Natural killer cell (primary cell): ENCODE measurements at regions not wholly inside any gene's neighbourhood (a gene's known extent, or its start where the extent isn't known, plus 50 kb on each side); places are given as distances from the start of the nearest gene placed in this dataset.

Experiments used
- ATAC-seq, 3 donors: fragments of 150-1000 bp in 2 of 3; fragments of 200-7000 bp in 1 of 3; cut with Tn5 transposase; 1 replicate in 1 of 3; 2 replicates in 2 of 3; pipeline ENCODE4 v1.10.0; 2021; ENCODE audit warnings: mild to moderate bottlenecking in 2 of 3, moderate library complexity in 2 of 3
- DNase-seq, 2 donors: peaks; one replicate each; pipeline versions ENCODE4 v3.0.0 to v3.0.0-alpha.2; 2013 to 2021; ENCODE audit warnings: mixed read lengths in 1 of 2
- H3K27ac ChIP-seq: one replicate; pipeline ENCODE4 v1.5.1; 2013; ENCODE audit warnings: mild to moderate bottlenecking, low read length
- H3K27me3 ChIP-seq: one replicate; pipeline ENCODE4 v1.6.1; 2013; ENCODE audit warnings: low read length; ENCODE audit not compliant: control insufficient read depth, insufficient read depth
- H3K36me3 ChIP-seq: one replicate; pipeline ENCODE4 v1.6.1; 2013; ENCODE audit warnings: low read length; ENCODE audit not compliant: control insufficient read depth, insufficient read depth
- H3K4me1 ChIP-seq: one replicate; pipeline ENCODE4 v1.6.1; 2013; ENCODE audit warnings: low read length; ENCODE audit not compliant: control insufficient read depth, insufficient read depth
- H3K4me3 ChIP-seq: one replicate; pipeline ENCODE4 v1.5.1; 2013; ENCODE audit warnings: low read length
- H3K9me3 ChIP-seq: one replicate; pipeline ENCODE4 v1.6.1; 2013; ENCODE audit warnings: low read length; ENCODE audit not compliant: control insufficient read depth, insufficient read depth
- H3K27ac Mint-ChIP-seq, 2 donors: one replicate each; pipeline ENCODE4 v1.8.0; 2022; ENCODE audit warnings: mild to moderate bottlenecking in 2 of 2, mixed read lengths in 2 of 2, moderate library complexity in 1 of 2
- H3K27me3 Mint-ChIP-seq, 2 donors: one replicate each; pipeline ENCODE4 v1.8.0; 2022; ENCODE audit warnings: low read depth in 2 of 2, mixed read lengths in 2 of 2
- H3K36me3 Mint-ChIP-seq: one replicate; pipeline ENCODE4 v1.8.0; 2022; ENCODE audit warnings: mixed read lengths
- H3K4me1 Mint-ChIP-seq, 2 donors: one replicate each; pipeline ENCODE4 v1.8.0; 2022; ENCODE audit warnings: mixed read lengths in 2 of 2
- H3K4me3 Mint-ChIP-seq: one replicate; pipeline ENCODE4 v1.8.0; 2022; ENCODE audit warnings: mild to moderate bottlenecking, moderate library complexity, mixed read lengths
- H3K9me3 Mint-ChIP-seq, 2 donors: one replicate each; pipeline ENCODE4 v1.8.0; 2022; ENCODE audit warnings: mixed read lengths in 2 of 2
- WGBS: methylation state at CpG from one replicate; pipeline ENCODE4 v1.1.7; 2013; ENCODE audit warnings: missing lambda C conversion rate; ENCODE audit not compliant: insufficient coverage; 5-methylcytosine and 5-hydroxymethylcytosine counted together
- intact Hi-C: fragments of 100-400 bp; cut with micrococcal nuclease; formaldehyde crosslinking; loops from one replicate; pipeline ENCODE4 v1.14.2; 2022
- TF ChIP-seq, protein P1 (sequence below): fragments of 200-600 bp; IDR thresholded peaks from one replicate; pipeline ENCODE4 v1.8.0; 2022; ENCODE audit warnings: antibody characterized with exemption

DNA sequence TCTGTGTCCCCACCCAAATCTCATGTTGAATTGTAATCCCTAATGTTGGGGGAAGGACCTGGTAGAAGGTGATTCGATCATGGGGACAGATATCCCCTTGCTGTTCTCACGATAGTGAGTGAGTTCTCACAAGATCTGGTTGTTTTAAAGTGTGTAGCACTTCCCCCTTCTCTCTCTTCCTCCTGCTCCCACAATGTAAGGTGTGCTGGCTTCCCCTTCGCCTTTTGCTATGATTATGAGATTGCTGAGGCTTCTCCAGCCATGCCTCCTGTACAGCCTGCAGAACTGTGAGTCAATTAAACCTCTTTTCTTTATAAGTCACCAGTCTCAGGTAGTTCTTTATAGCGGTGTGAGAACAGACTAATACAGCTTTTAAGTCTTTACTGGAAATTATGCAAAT is 193.3 kb upstream of the RBBP8 start:
- Mint-ChIP-seq H3K4me1 (peaks cover 5 to 8% of the 10 kb centered on the region in 2 donors), H3K9me3 (no peaks in the 10 kb centered on the region), H3K4me3 (no peak overlapping the region)

DNA sequence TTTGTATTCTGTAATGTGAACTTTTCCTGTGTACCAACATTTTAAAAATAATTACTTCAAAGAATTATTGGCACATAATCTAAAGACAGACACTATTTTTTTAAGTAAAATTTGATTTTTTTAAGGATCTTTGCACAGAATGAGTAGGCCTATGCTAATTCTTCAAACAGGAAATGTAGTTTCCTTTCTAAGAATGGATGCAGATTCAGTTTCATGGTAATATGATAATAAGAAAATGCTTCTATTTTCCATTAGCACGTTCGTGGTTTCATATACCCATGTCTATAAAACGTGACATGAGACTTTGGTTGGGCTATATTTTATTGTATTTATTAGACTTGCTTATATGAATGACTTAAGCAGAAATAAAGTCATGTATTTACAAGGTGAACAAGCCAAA is 191.8 kb upstream of the RBBP8 start:
- H3K27me3 ChIP-seq, result peaks cover 2% of the 10 kb centered on the region
- no peak overlapping the region for H3K4me3 ChIP-seq
- intact Hi-C loops, result no loop called here
- Mint-ChIP-seq H3K36me3 (no peaks in the 10 kb centered on the region), H3K27me3 (peaks cover 3 to 5% of the 10 kb centered on the region in 2 donors), H3K9me3 (no peaks in the 10 kb centered on the region), H3K4me1 (peaks cover 5 to 8% of the 10 kb centered on the region in 2 donors), H3K4me3 (no peak overlapping the region), H3K27ac (no peak overlapping the region)
- H3K27ac ChIP-seq, result no peak overlapping the region
- ATAC-seq (no peak), DNase-seq (no peak)
- H3K36me3 ChIP-seq, result no peaks in the 10 kb centered on the region
- no peaks in the 10 kb centered on the region for H3K4me1 ChIP-seq
- WGBS, result 0% methylated on average over 2 of the region's 3 CpGs
- TF ChIP-seq, protein P1, sequence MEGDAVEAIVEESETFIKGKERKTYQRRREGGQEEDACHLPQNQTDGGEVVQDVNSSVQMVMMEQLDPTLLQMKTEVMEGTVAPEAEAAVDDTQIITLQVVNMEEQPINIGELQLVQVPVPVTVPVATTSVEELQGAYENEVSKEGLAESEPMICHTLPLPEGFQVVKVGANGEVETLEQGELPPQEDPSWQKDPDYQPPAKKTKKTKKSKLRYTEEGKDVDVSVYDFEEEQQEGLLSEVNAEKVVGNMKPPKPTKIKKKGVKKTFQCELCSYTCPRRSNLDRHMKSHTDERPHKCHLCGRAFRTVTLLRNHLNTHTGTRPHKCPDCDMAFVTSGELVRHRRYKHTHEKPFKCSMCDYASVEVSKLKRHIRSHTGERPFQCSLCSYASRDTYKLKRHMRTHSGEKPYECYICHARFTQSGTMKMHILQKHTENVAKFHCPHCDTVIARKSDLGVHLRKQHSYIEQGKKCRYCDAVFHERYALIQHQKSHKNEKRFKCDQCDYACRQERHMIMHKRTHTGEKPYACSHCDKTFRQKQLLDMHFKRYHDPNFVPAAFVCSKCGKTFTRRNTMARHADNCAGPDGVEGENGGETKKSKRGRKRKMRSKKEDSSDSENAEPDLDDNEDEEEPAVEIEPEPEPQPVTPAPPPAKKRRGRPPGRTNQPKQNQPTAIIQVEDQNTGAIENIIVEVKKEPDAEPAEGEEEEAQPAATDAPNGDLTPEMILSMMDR, result no peak
- H3K9me3 ChIP-seq, result no peaks in the 10 kb centered on the region

More for the DNA sequence above, 193.3 kb upstream of the RBBP8 start:
- no peak overlapping the region for H3K4me3 ChIP-seq
- 70% methylated on average over 2 of the region's 4 CpGs for WGBS
- H3K27me3 ChIP-seq, result no peaks in the 10 kb centered on the region
- no peaks in the 10 kb centered on the region for H3K9me3 ChIP-seq
- no peak for ATAC-seq
- DNase-seq, result no peak
- intact Hi-C loops, result no loop called here
- Mint-ChIP-seq H3K27me3 (peaks cover 3 to 5% of the 10 kb centered on the region in 2 donors), H3K36me3 (no peaks in the 10 kb centered on the region), H3K27ac (no peak overlapping the region)
- H3K4me1 ChIP-seq, result no peaks in the 10 kb centered on the region
- H3K36me3 ChIP-seq, result no peaks in the 10 kb centered on the region
- H3K27ac ChIP-seq, result no peak overlapping the region
- TF ChIP-seq, protein P1, result no peak

DNA sequence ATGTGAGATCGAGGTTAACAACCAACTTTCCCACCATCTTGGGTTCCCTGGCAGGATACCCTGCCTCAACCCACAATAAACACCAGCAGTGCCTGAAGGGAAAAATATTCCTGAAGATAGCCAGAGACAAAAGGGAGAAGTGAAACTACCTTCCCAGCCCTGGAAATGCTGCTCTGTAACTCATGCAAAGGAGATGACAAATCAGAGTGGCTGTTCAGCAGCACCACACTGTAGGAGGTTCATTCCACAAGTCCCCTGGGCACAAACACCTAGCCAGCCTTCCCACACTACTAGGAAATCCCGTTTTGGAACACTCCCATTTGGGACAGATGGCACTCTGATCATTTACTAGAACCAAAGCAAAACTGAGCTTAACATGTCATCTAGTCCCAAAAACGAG is 190.7 kb upstream of the RBBP8 start:
- Histone ChIP-seq H3K27ac (no peak overlapping the region), H3K27me3 (peaks cover 2% of the 10 kb centered on the region), H3K9me3 (no peaks in the 10 kb centered on the region), H3K4me3 (no peak overlapping the region), H3K36me3 (no peaks in the 10 kb centered on the region), H3K4me1 (no peaks in the 10 kb centered on the region)
- TF ChIP-seq, protein P1, result no peak
- DNase-seq, result no peak
- Mint-ChIP-seq H3K4me1 (peaks cover 5 to 8% of the 10 kb centered on the region in 2 donors), H3K36me3 (no peaks in the 10 kb centered on the region), H3K9me3 (no peaks in the 10 kb centered on the region), H3K27ac (no peak overlapping the region), H3K27me3 (peaks cover 5 to 7% of the 10 kb centered on the region in 2 donors), H3K4me3 (no peak overlapping the region)
- ATAC-seq, result no peak
- 86% methylated on average over 3 of the region's 3 CpGs for WGBS
- intact Hi-C loops, result no loop called here

DNA sequence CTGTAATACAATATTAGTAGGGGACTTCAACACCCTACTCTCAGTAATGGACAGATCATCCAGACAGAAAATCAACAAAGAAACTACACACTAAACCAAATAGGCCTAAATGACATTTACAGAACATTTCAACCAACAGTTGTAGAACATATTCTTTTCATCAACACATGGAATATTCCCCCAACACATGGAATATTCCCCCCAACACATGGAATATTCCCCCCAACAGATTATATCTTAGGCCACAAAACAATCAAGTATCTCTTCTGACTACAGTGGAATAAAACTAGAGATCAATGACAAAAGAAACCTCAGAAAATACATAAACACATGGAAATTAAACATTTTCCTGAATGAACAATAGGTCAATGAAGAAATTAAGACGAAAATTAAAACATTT is 187.2 kb upstream of the RBBP8 start:
- H3K36me3 ChIP-seq, result no peaks in the 10 kb centered on the region
- H3K27me3 Mint-ChIP-seq, result peaks cover 5 to 7% of the 10 kb centered on the region in 2 donors
- H3K27ac ChIP-seq, result no peak overlapping the region
- H3K27me3 ChIP-seq, result peaks cover 2% of the 10 kb centered on the region
- H3K4me1 Mint-ChIP-seq, result peaks cover 3 to 6% of the 10 kb centered on the region in 2 donors
- no peak overlapping the region for H3K4me3 ChIP-seq
- intact Hi-C loops, result no loop called here
- H3K9me3 ChIP-seq, result no peaks in the 10 kb centered on the region
- ATAC-seq, result no peak
- no peaks in the 10 kb centered on the region for H3K9me3 Mint-ChIP-seq
- H3K27ac Mint-ChIP-seq, result no peak overlapping the region
- DNase-seq, result no peak
- H3K36me3 Mint-ChIP-seq, result no peaks in the 10 kb centered on the region
- no peak overlapping the region for H3K4me3 Mint-ChIP-seq
- 75% methylated on average over 1 of the region's 1 CpG for WGBS
- TF ChIP-seq, protein P1, result no peak
- H3K4me1 ChIP-seq, result no peaks in the 10 kb centered on the region
